GM21825 (cell line): ENCODE measurements at regions not wholly inside any gene's neighbourhood (a gene's known extent, or its start where the extent isn't known, plus 50 kb on each side); places are given as distances from the start of the nearest gene placed in this dataset.
"Not testable (repeated sequence)": the region's sequence is repeated elsewhere in the genome, so short reads cannot be mapped to it uniquely, and the experiment has no call there.

ENCODE experiments used
- ATAC-seq: cut with Tn5 transposase; IDR thresholded peaks from one replicate; pipeline ENCODE4 v1.9.1; 2021; ENCODE audit warnings: mild to moderate bottlenecking, moderate library complexity; ENCODE audit not compliant: unreplicated experiment

GRCh38 chr3:197459571-197459970, 96.2 kb downstream of the BDH1 start:
- not testable (repeated sequence) for ATAC-seq

- ATAC-seq = no peak
Measured at GRCh38 chr3:197458906-197459470, 96.8 kb downstream of the BDH1 start.

DNA sequence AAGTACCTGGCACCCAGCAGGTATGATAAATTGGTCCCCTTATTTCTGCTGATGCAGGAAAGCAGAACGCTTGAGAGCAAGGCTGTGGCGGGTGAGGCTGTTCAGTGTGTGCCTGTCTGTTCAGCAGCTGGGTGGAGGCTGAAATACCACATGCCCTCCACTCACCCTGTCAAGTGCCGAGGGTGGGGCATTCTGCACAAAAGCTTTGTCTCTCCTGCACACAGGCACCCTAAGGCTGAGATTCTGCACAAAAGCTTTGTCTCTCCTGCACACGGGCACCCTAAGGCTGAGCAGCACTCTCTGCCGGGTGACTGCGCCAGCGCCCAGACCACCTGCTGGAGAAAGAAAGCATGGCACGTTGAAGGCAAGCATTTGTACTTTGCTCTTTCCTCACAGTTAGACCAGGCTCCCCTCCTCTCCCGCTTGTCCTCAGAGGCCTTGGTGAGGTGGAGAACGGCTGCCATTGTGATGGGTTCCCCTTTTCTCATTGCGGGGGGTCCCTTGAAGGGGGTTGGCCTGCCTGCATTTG, 97.5 kb downstream of the BDH1 start:
- no peak for ATAC-seq

GRCh38 chr3:197456261-197457091, 99.3 kb downstream of the BDH1 start:
- peak; percentile 72 for ATAC-seq

DNA sequence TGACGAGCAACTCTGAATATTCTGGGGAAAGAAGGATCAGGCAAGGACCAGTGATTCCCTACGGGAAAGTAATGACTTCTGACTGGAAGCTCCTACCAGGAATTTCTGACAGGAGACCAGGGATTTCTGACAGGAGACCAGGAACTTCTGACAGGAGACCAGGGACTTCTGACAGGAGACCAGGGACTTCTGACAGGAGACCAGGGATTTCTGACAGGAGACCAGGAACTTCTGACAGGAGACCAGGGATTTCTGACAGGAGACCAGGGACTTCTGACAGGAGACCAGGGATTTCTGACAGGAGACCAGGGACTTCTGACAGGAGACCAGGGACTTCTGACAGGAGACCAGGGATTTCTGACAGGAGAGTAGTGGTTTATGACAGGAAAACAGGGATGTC, 100.9 kb downstream of the BDH1 start:
- ATAC-seq = not testable (repeated sequence)

DNA sequence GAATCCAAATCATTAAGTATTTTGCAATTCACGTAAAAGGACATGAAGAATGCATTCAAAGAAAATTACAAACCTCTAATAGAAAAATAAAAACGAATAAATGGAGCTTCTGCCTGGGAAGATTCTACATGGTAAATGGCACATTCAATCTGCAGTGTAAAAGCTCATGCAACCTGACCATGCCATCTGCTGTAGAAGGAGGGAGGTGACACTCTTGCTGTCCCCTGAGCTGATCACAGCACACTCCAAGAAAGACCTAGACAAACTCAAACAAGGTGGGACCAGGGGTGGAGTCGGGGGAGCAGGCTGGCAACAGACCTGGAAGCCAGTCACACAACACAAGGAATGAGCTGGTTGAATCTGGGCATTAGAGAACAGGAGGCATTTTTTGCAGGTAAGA, 101.8 kb downstream of the BDH1 start:
- no peak for ATAC-seq

DNA sequence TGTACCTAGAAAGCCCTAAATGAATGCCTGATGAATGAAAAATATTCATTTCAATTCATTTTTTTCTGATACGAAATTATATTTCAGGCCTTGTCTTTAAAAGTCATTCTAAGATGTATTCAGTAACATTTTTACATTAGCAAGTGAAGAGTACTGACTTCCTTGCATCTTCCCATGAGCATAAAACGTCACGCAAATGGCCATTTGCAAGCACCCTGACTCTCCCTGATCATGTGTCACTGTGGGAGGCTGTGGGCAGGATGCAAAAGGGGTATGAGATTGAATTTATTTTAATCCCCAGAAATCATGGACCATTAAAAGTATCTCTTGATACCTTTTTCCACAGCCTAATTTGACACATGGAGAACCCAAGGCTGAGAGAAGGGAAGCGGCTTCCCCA, 105.0 kb downstream of the BDH1 start:
- ATAC-seq = no peak

DNA sequence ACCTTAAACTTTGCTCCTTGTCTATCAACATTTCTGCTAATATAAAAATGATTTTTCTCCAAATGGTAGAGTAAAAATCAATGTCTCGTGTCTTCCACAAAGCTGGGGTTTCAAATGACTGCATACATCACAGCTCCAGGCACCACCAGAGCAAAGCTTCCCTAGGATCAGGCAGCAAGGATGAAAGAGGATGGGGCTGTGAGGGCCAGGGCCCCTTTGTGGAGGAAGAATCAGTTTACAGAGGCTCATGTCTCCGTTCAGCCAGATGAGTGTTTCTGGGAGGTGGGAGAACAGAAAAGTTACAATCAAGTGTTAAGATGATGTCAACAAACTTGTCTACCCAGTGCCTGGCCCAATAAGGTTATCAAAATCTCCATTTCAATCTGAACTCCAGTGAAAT, 105.5 kb downstream of the BDH1 start:
- ATAC-seq = no peak

DNA sequence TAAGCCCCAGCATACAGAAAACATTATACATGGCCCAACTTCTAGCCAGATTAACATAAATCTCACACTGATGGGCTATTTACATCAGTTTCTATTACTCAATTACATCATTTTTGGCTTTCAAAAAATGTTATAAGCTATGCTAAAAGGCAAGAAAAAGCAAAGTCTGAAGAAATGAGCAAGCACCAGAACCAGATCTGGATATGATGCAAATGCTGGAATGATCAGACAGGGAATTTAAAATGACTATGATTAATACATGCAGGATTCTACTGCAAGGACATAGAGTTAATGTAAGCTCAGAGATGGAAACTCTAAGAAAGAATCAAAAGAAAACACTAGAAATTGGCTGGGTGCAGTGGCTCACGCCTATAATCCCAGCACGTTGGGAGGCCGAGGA, 106.6 kb downstream of the BDH1 start:
- not testable (repeated sequence) for ATAC-seq

- not testable (repeated sequence) for ATAC-seq
Measured at GRCh38 chr3:197447781-197448180, 108.0 kb downstream of the BDH1 start.

- no peak for ATAC-seq
Measured at GRCh38 chr3:197447057-197447456, 108.7 kb downstream of the BDH1 start.

- ATAC-seq = no peak
Measured at GRCh38 chr3:197446700-197447056, 109.1 kb downstream of the BDH1 start.

DNA sequence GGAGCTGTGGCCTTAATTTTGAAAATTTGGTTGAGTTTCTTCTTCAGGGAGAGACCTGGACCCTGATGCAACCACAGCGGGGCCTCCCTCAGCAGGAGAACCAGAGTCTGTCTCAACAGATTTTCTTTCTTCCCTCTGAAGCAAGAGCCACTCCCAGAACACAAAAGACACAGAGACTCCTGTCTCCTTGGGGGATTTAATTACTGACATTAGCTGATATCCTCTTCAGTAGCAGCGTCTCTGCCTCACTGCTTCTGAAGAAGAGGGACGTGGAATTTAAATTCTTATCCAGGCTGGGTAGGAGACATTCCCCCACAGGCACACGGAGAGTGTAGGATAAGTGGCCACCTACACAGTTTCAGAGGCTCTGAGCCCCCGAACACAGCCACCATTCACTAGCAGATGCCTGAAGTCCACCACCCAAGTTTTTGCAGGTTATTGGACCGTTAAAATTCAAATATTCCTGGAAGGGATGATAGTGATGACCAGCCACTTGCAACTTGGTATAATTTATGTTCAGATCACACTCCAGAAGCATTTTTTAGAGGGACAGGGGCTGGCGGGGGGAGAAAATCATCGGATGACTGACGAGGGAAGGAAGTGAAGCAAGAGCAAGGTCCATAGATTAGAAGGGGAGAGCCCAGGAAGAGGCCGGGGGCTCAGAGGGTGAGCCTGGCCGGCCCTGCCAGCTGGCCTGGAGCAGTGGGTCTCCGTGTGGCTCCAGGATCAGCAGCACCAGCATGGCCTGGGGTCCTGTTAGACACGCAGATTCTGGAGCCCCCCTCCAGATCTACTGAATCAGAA, 109.7 kb downstream of the BDH1 start:
- ATAC-seq = no peak

DNA sequence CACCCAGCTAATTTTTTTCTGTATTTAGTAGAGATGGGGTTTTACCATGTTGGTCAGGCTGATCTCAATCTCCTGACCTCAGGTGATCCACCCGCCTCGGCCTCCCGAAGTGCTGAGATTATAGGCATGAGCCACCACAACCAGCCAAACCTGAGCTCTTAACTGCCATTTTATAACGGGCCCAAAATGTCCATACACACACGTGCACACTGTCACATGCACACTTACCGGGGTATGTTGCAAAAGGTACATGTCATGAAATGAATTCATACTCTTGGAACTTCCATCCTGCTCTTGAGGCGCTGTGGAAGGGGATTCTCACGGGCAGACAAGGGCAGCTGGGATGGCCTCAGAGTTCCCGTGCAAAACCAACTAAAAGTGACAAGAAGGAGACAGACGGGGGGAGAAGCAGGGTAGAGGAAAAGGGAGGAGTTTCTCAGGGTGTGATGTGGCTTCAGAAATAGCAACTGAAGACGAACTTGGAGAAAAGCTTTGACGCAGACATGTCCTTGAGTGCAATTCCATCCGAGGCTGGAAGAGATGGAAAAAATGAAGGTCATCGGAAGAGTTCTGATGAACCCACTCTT, 110.9 kb downstream of the BDH1 start:
- ATAC-seq = no peak

- ATAC-seq = no peak
Measured at GRCh38 chr3:197443506-197443905, 112.3 kb downstream of the BDH1 start.

GRCh38 chr3:197440717-197441303, 115.0 kb downstream of the BDH1 start:
- no peak for ATAC-seq

DNA sequence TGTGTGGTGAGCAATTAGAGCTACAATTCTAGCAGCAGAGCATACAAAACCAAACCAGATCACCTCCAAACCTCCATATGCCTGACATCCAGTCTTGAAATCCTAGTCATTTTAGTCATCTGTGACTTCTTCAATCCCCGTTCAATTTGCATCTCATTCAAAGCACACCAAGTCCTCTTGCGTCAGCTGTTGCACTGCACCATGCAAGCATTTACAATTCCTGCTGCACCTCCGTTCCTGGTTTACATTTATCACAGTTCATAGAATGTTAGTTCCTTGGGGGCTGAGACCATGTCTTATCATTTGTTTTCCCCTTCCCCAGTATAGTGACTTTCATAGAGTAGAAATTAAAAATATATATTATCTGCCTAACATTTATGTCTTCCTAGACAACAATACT, 116.9 kb downstream of the BDH1 start:
- ATAC-seq = no peak

GRCh38 chr3:197435426-197435825, 120.3 kb downstream of the BDH1 start:
- ATAC-seq = no peak

- no peak for ATAC-seq
Measured at GRCh38 chr3:197434830-197435229, 120.9 kb downstream of the BDH1 start.

- no peak for ATAC-seq
Measured at GRCh38 chr3:197432384-197433127, 123.2 kb downstream of the BDH1 start.
